ENCODE measurements at regions not wholly inside any gene's neighbourhood (a gene's known extent, or its start where the extent isn't known, plus 50 kb on each side); places are given as distances from the start of the nearest gene placed in this dataset.

DNA sequence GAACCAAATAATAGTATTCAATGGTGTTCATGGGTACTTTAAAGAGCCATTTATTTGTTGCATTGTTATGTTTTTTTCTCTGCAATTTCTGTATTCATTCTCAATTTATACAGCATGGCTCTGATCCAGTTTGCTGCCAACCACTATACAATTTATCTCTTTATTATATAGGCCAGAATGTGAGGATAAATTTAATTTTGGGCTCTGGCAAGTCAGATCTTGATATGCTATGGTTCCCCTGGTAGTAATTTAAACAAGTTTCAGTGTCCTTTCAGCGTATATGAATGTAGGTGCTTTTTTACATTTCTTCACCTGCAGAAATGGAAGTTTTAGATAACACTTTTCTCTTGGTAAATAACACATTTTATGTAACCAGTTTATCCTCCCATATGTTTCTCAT is 1118.0 kb upstream of the SEMA6A start:
- Mint-ChIP-seq H3K27ac (no peak overlapping the region), H3K4me1 (no peaks in the 10 kb centered on the region), H3K9me3 (no peaks in the 10 kb centered on the region), H3K36me3 (ENCODE audit: low read depth) (no peaks in the 10 kb centered on the region), H3K27me3 (ENCODE audit: insufficient read depth, low read depth, poor library complexity) (peaks cover 2% of the 10 kb centered on the region), H3K4me3 (no peak overlapping the region)
- Histone ChIP-seq H3K4me2 (no peak overlapping the region), H3K27ac (ENCODE audit: low read depth) (no peak overlapping the region), H3K9me2 (ENCODE audit: insufficient read depth) (no peaks in the 10 kb centered on the region), H2AFZ (no peak overlapping the region), H4K20me1 (replicated peaks; ENCODE audit: insufficient read depth) (no peaks in the 10 kb centered on the region), H3K36me3 (ENCODE audit: insufficient read depth) (no peaks in the 10 kb centered on the region), H3K4me1 (ENCODE audit: insufficient read depth) (no peaks in the 10 kb centered on the region), H3K4me3 (no peak overlapping the region), H3F3A (replicated peaks; ENCODE audit: low read depth) (no peaks in the 10 kb centered on the region), H3K27me3 (ENCODE audit: insufficient read depth) (no peaks in the 10 kb centered on the region), H3K79me2 (replicated peaks; ENCODE audit: insufficient read depth) (no peaks in the 10 kb centered on the region)
- TF ChIP-seq, protein P1, sequence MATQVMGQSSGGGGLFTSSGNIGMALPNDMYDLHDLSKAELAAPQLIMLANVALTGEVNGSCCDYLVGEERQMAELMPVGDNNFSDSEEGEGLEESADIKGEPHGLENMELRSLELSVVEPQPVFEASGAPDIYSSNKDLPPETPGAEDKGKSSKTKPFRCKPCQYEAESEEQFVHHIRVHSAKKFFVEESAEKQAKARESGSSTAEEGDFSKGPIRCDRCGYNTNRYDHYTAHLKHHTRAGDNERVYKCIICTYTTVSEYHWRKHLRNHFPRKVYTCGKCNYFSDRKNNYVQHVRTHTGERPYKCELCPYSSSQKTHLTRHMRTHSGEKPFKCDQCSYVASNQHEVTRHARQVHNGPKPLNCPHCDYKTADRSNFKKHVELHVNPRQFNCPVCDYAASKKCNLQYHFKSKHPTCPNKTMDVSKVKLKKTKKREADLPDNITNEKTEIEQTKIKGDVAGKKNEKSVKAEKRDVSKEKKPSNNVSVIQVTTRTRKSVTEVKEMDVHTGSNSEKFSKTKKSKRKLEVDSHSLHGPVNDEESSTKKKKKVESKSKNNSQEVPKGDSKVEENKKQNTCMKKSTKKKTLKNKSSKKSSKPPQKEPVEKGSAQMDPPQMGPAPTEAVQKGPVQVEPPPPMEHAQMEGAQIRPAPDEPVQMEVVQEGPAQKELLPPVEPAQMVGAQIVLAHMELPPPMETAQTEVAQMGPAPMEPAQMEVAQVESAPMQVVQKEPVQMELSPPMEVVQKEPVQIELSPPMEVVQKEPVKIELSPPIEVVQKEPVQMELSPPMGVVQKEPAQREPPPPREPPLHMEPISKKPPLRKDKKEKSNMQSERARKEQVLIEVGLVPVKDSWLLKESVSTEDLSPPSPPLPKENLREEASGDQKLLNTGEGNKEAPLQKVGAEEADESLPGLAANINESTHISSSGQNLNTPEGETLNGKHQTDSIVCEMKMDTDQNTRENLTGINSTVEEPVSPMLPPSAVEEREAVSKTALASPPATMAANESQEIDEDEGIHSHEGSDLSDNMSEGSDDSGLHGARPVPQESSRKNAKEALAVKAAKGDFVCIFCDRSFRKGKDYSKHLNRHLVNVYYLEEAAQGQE (IDR thresholded peaks at IDR 0.05; ENCODE audit: unreplicated experiment) = no peak
- TF ChIP-seq ZNF114 (CRISPR knock-in tag; IDR thresholded peaks at IDR 0.05) (no peak), ZNF331 (CRISPR knock-in tag; IDR thresholded peaks at IDR 0.05; ENCODE audit: low read depth) (no peak), STAT1 (IDR thresholded peaks at IDR 0.05; ENCODE audit: unreplicated experiment) (no peak), POLR2AphosphoS5 (IDR thresholded peaks at IDR 0.05; ENCODE audit: low read depth) (no peak), CTCF (conservative IDR thresholded peaks at IDR 0.05; ENCODE audit: low read depth in 2 of 2) (no peak), ZNF462 (CRISPR knock-in tag; IDR thresholded peaks at IDR 0.05) (no peak), NANOG (IDR thresholded peaks at IDR 0.05; ENCODE audit: borderline replicate concordance) (no peak), EZH2phosphoT487 (IDR thresholded peaks at IDR 0.05; ENCODE audit: unreplicated experiment) (no peak), CREB1 (CRISPR knock-in tag; IDR thresholded peaks at IDR 0.05; ENCODE audit: low read depth) (no peak), JUNB (IDR thresholded peaks at IDR 0.05; ENCODE audit: unreplicated experiment) (no peak), EZH2 (IDR thresholded peaks at IDR 0.05; ENCODE audit: low read depth, unreplicated experiment) (no peak)
- TF ChIP-seq, protein P2, sequence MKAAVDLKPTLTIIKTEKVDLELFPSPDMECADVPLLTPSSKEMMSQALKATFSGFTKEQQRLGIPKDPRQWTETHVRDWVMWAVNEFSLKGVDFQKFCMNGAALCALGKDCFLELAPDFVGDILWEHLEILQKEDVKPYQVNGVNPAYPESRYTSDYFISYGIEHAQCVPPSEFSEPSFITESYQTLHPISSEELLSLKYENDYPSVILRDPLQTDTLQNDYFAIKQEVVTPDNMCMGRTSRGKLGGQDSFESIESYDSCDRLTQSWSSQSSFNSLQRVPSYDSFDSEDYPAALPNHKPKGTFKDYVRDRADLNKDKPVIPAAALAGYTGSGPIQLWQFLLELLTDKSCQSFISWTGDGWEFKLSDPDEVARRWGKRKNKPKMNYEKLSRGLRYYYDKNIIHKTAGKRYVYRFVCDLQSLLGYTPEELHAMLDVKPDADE (IDR thresholded peaks at IDR 0.05) = no peak
- ATAC-seq (no peak), DNase-seq (ENCODE audit: low spot score) (no peak)

Data from GM23338 (cell line).